ENCODE measurements at regions not wholly inside any gene's neighbourhood (a gene's known extent, or its start where the extent isn't known, plus 50 kb on each side); places are given as distances from the start of the nearest gene placed in this dataset.

DNA sequence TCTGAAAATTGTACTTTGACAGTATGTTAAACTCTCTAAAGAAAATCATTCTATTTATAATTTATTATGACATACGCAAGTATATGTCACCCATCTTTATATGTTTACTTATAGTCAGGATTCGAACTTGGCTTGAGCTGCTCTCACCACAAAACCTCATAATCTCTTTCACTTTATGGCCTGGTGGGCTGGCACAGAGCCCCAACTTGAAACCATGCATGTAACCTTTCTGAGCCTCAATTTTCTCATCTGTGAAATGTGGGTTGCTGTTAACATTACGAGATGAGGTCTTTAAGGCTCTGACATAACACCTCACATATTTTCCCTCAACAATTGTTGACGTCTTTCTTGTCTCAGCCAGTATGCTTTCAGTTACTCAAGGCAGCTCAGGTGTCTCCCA is 69.4 kb upstream of the PFN2 start:
- CTCF ChIA-PET: no interaction called here
- H3K4me3 ChIP-seq: no peak overlapping the region
- RAD21 ChIA-PET (ENCODE audit: unreplicated experiment): no interaction called here
- no peak overlapping the region for H3K4me2 ChIP-seq (ENCODE audit: control insufficient read depth, insufficient read depth)
- no TSS peak for BruUV-seq (replicated peaks)
- FAIRE-seq (no peak), DNase-seq (ENCODE audit: low read depth, low spot score) (no peak), ATAC-seq (peak; percentile 27)
- H4K20me1 ChIP-seq (ENCODE audit: control insufficient read depth, insufficient read depth): no peaks in the 10 kb centered on the region
- SMC1A ChIA-PET (ENCODE audit: uncharacterized antibody, unreplicated experiment): interaction anchor here (1.2 kb wide), 1 partner anchor 19 kb away, joined by 3 read pairs; no protein-coding TSS in a partner anchor
- H3K27me3 ChIP-seq (replicated peaks in 1 of 2; ENCODE audit: control insufficient read depth in 2 of 2, insufficient read depth in 2 of 2, low read length in 1 of 2): no peaks in the 10 kb centered on the region
- POLR2A ChIA-PET: no interaction called here
- TF ChIP-seq BMI1 (IDR thresholded peaks at IDR 0.05; ENCODE audit: borderline replicate concordance) (no peak), CREB1 (IDR thresholded peaks at IDR 0.05; ENCODE audit: low read depth) (no peak), GABPA (IDR thresholded peaks at IDR 0.05; ENCODE audit: low read depth) (no peak)
- H2AFZ ChIP-seq (ENCODE audit: control insufficient read depth, low read depth, low read length): no peak overlapping the region
- H3K27ac ChIP-seq (ENCODE audit: control insufficient read depth, insufficient read depth): no peak overlapping the region
- WGBS (ENCODE audit: insufficient coverage, insufficient replicate concordance, low lambda C conversion rate, missing lambda C conversion rate): 26% methylated on average over 4 of the region's 4 CpGs
- no peaks in the 10 kb centered on the region for H3K36me3 ChIP-seq (ENCODE audit: control insufficient read depth in 2 of 2, insufficient read depth in 2 of 2, low read length in 1 of 2)
- in situ Hi-C loops (cut with MboI): no loop called here
- intact Hi-C loops (cut with micrococcal nuclease; ENCODE audit: unreplicated experiment): no loop called here
- H3K9ac ChIP-seq (ENCODE audit: control insufficient read depth, insufficient read depth, low read length): no peak overlapping the region
- peaks cover 6% of the 10 kb centered on the region; the same call in 2 of the 3 replicates for H3K9me3 ChIP-seq (replicated peaks; ENCODE audit: control insufficient read depth, insufficient read depth, low read length)
- H3K79me2 ChIP-seq (ENCODE audit: control insufficient read depth, insufficient read depth, low read length): no peaks in the 10 kb centered on the region
- H3K4me1 ChIP-seq (ENCODE audit: control insufficient read depth, insufficient read depth, low read length): no peaks in the 10 kb centered on the region

- DNase-seq (ENCODE audit: low read depth, low spot score): no peak
- TF ChIP-seq IRF5 (IDR thresholded peaks at IDR 0.05; ENCODE audit: borderline replicate concordance): no peak
- no peak for TF ChIP-seq FOS (IDR thresholded peaks at IDR 0.05; ENCODE audit: borderline replicate concordance, extremely low read depth, insufficient read length)
- no peak for TF ChIP-seq TARDBP (IDR thresholded peaks at IDR 0.05; ENCODE audit: borderline replicate concordance)
- TF ChIP-seq CUX1 (IDR thresholded peaks at IDR 0.05; ENCODE audit: insufficient replicate concordance, low read depth, low read length): no peak
- no peak for TF ChIP-seq EED (IDR thresholded peaks at IDR 0.05; ENCODE audit: low read depth)
- no peak for TF ChIP-seq RCOR1 (conservative IDR thresholded peaks at IDR 0.05; ENCODE audit: low read depth, low read length)
- no peak for TF ChIP-seq PML (IDR thresholded peaks at IDR 0.05; ENCODE audit: low read length)
Observed at GRCh38 chr3:150038830-150039229, 68.1 kb upstream of the PFN2 start.

More at GRCh38 chr3:150038830-150039229, 68.1 kb upstream of the PFN2 start:
- no peak overlapping the region for H3K4me3 ChIP-seq
- ChIA-PET SMC1A (ENCODE audit: uncharacterized antibody, unreplicated experiment) (no interaction called here), CTCF (no interaction called here), POLR2A (no interaction called here), RAD21 (ENCODE audit: unreplicated experiment) (no interaction called here)
- 48% methylated on average over 6 of the region's 6 CpGs for WGBS (ENCODE audit: insufficient coverage, insufficient replicate concordance, low lambda C conversion rate, missing lambda C conversion rate)
- peaks cover 6% of the 10 kb centered on the region; the same call in 2 of the 3 replicates for H3K9me3 ChIP-seq (replicated peaks; ENCODE audit: control insufficient read depth, insufficient read depth, low read length)
- intact Hi-C loops (cut with micrococcal nuclease; ENCODE audit: unreplicated experiment) (no loop called here), in situ Hi-C loops (cut with MboI) (no loop called here)
- H3K4me1 ChIP-seq (ENCODE audit: control insufficient read depth, insufficient read depth, low read length): no peaks in the 10 kb centered on the region
- no peaks in the 10 kb centered on the region for H3K79me2 ChIP-seq (ENCODE audit: control insufficient read depth, insufficient read depth, low read length)
- no TSS peak for BruUV-seq (replicated peaks)
- no peaks in the 10 kb centered on the region for H4K20me1 ChIP-seq (ENCODE audit: control insufficient read depth, insufficient read depth)
- H3K36me3 ChIP-seq (ENCODE audit: control insufficient read depth in 2 of 2, insufficient read depth in 2 of 2, low read length in 1 of 2): no peaks in the 10 kb centered on the region
- H3K27ac ChIP-seq (ENCODE audit: control insufficient read depth, insufficient read depth): no peak overlapping the region
- no peak for ATAC-seq
- H2AFZ ChIP-seq (ENCODE audit: control insufficient read depth, low read depth, low read length): no peak overlapping the region
- no peaks in the 10 kb centered on the region for H3K27me3 ChIP-seq (replicated peaks in 1 of 2; ENCODE audit: control insufficient read depth in 2 of 2, insufficient read depth in 2 of 2, low read length in 1 of 2)
- H3K9ac ChIP-seq (ENCODE audit: control insufficient read depth, insufficient read depth, low read length): no peak overlapping the region
- no peak for FAIRE-seq
- no peak overlapping the region for H3K4me2 ChIP-seq (ENCODE audit: control insufficient read depth, insufficient read depth)
